Right lobe of liver (tissue), 6 donors: ENCODE measurements at regions not wholly inside any gene's neighbourhood (a gene's known extent, or its start where the extent isn't known, plus 50 kb on each side); places are given as distances from the start of the nearest gene placed in this dataset.

Experiments
- ATAC-seq, 4 donors: fragments of 200-7000 bp; cut with Tn5 transposase; one replicate each; pipeline ENCODE4 v1.9.1; 2020; ENCODE audit warnings: mild to moderate bottlenecking in 4 of 4, moderate library complexity in 4 of 4
- DNase-seq, 3 donors: peaks; one replicate each; pipeline ENCODE4 v3.0.0-alpha.2; 2020
- H3K27ac ChIP-seq, 3 donors: fragments of 200-600 bp; one replicate each; pipeline ENCODE4 v1.8.0; 2022
- H3K27me3 ChIP-seq, 2 donors: fragments of 200-600 bp; one replicate each; pipeline ENCODE4 v1.8.0; 2022
- H3K36me3 ChIP-seq, 4 donors: fragments of 200-600 bp; sonication (generic) in 1 of 4; one replicate each; pipeline versions ENCODE4 v1.5.1 to v1.8.0; 2017 to 2022; ENCODE audit warnings: control low read depth in 1 of 4
- H3K4me1 ChIP-seq, 4 donors: fragments of 200-600 bp; sonication (generic) in 1 of 4; one replicate each; pipeline versions ENCODE4 v1.5.1 to v1.8.0; 2017 to 2022; ENCODE audit warnings: control low read depth in 1 of 4
- H3K4me3 ChIP-seq, 3 donors: fragments of 200-600 bp; one replicate each; pipeline ENCODE4 v1.8.0; 2022
- H3K9me3 ChIP-seq, 4 donors: fragments of 200-600 bp; sonication (generic) in 1 of 4; one replicate each; pipeline versions ENCODE4 v1.5.1 to v1.8.0; 2017 to 2022; ENCODE audit warnings: control low read depth in 1 of 4
- CTCF ChIP-seq, 4 donors: fragments of 200-600 bp in 3 of 4; fragments of 450-650 bp in 1 of 4; IDR thresholded peaks; one replicate each; pipeline versions ENCODE4 v1.5.1 to v1.8.0; 2016 to 2022; ENCODE audit warnings: antibody characterized with exemption in 4 of 4, mild to moderate bottlenecking in 2 of 4
- POLR2A ChIP-seq: fragments of 450-650 bp; IDR thresholded peaks from one replicate; pipeline ENCODE4 v1.6.1; 2017; ENCODE audit warnings: antibody characterized with exemption, mild to moderate bottlenecking
- WGBS: methylation state at CpG from one replicate; pipeline ENCODE4 v1.1.6; 2018; ENCODE audit warnings: low coverage, low lambda C conversion rate; ENCODE audit not compliant: insufficient coverage; ENCODE audit errors: missing lambda C conversion rate; 5-methylcytosine and 5-hydroxymethylcytosine counted together
- intact Hi-C, 2 donors: fragments of 100-400 bp; cut with DNase I; formaldehyde crosslinking; loops; one replicate each; pipeline versions ENCODE4 v1.11.2 to v1.14.1; 2022
- donor health status: DM: no; HTN: yes; CAD: no.
- donor health status: DM: no; HTN: no; CAD: no.
- donor health status: DM: no; HTN: no; CAD: no.
- donor health status: DM: no; HTN: yes; CAD: no.
- donor health status: DM: no; HTN: yes; CAD: no.

GRCh38 chr11:30710221-30710620 lies 124.1 kb upstream of the MPPED2 start:
- no peaks in the 10 kb centered on the region for H3K4me1 ChIP-seq
- 69% methylated on average over 4 of the region's 4 CpGs for WGBS
- ATAC-seq (no peak), DNase-seq (no peak)
- H3K36me3 ChIP-seq: no peaks in the 10 kb centered on the region
- H3K9me3 ChIP-seq: no peaks in the 10 kb centered on the region
- no peak overlapping the region for H3K4me3 ChIP-seq
- TF ChIP-seq POLR2A (no peak), CTCF (IDR thresholded peaks at IDR 0.05) (no peak)
- intact Hi-C loops: no loop called here
- no peak overlapping the region for H3K27ac ChIP-seq
- no peaks in the 10 kb centered on the region for H3K27me3 ChIP-seq

- intact Hi-C loops: no loop called here
These were observed 121.0 kb upstream of the MPPED2 start for GRCh38 chr11:30707110-30707509.

GRCh38 chr11:30705913-30706675 lies 119.9 kb upstream of the MPPED2 start:
- no peak for ATAC-seq
- TF ChIP-seq POLR2A: no peak
- TF ChIP-seq CTCF (IDR thresholded peaks at IDR 0.05): no peak
- 84% methylated on average over 2 of the region's 2 CpGs for WGBS
- Histone ChIP-seq H3K4me1 (no peaks in the 10 kb centered on the region), H3K27me3 (no peaks in the 10 kb centered on the region), H3K36me3 (no peaks in the 10 kb centered on the region), H3K4me3 (no peak overlapping the region), H3K27ac (no peak overlapping the region), H3K9me3 (no peaks in the 10 kb centered on the region)
- intact Hi-C loops: no loop called here
- DNase-seq: no peak

More at GRCh38 chr11:30707110-30707509, 121.0 kb upstream of the MPPED2 start:
- Histone ChIP-seq H3K27me3 (no peaks in the 10 kb centered on the region), H3K4me1 (no peaks in the 10 kb centered on the region), H3K4me3 (no peak overlapping the region), H3K27ac (no peak overlapping the region), H3K36me3 (no peaks in the 10 kb centered on the region), H3K9me3 (no peaks in the 10 kb centered on the region)
- TF ChIP-seq POLR2A (no peak), CTCF (IDR thresholded peaks at IDR 0.05) (no peak)
- DNase-seq (no peak), ATAC-seq (no peak)

- no peaks in the 10 kb centered on the region for H3K4me1 ChIP-seq
- no peak overlapping the region for H3K27ac ChIP-seq
- intact Hi-C loops: no loop called here
- no peaks in the 10 kb centered on the region for H3K9me3 ChIP-seq
- H3K4me3 ChIP-seq: no peak overlapping the region
- H3K27me3 ChIP-seq: no peaks in the 10 kb centered on the region
- WGBS: 100% methylated on average over 1 of the region's 2 CpGs
- DNase-seq (no peak), ATAC-seq (no peak)
- H3K36me3 ChIP-seq: no peaks in the 10 kb centered on the region
- TF ChIP-seq CTCF (IDR thresholded peaks at IDR 0.05): no peak
- no peak for TF ChIP-seq POLR2A
These were observed 112.3 kb upstream of the MPPED2 start for GRCh38 chr11:30698425-30698824.
